ENCODE measurements at regions not wholly inside any gene's neighbourhood (a gene's known extent, or its start where the extent isn't known, plus 50 kb on each side); places are given as distances from the start of the nearest gene placed in this dataset.

- no peaks in the 10 kb centered on the region for H3K9me3 ChIP-seq
- DNase-seq: no peak
- TF ChIP-seq POLR2A (IDR thresholded peaks at IDR 0.05): no peak
- TF ChIP-seq EP300 (IDR thresholded peaks at IDR 0.05; ENCODE audit: low read depth): no peak
- no peak for TF ChIP-seq POLR2AphosphoS5 (IDR thresholded peaks at IDR 0.05)
- no peak for TF ChIP-seq CTCF (IDR thresholded peaks at IDR 0.05)
- H3K4me3 ChIP-seq: no peak overlapping the region
- no peaks in the 10 kb centered on the region for H3K4me1 ChIP-seq
- WGBS, 2 donors (ENCODE audit: low coverage in 1 of 2): 50 to 54% methylated on average over 1 to 3 of the region's 3 CpGs
- H3K27me3 ChIP-seq: no peaks in the 10 kb centered on the region
- H3K27ac ChIP-seq: no peak overlapping the region
- in situ Hi-C loops (cut with MboI; ENCODE audit: low pct_ligation_motif_present in 1 of 4, low pct_unique_long_range_greater_than_20kb in 1 of 4, low sequenced_read_pairs in 3 of 4) (no loop called here), intact Hi-C loops (cut with DNase I; ENCODE audit: low total_unique reads) (no loop called here)
- H3K36me3 ChIP-seq: no peaks in the 10 kb centered on the region
Observed at GRCh38 chr4:19945979-19946380, 305.7 kb upstream of the SLIT2 start.

- TF ChIP-seq EP300 (IDR thresholded peaks at IDR 0.05; ENCODE audit: low read depth) (no peak), CTCF (IDR thresholded peaks at IDR 0.05) (no peak), POLR2AphosphoS5 (IDR thresholded peaks at IDR 0.05) (no peak), POLR2A (IDR thresholded peaks at IDR 0.05) (no peak)
- in situ Hi-C loops (cut with MboI; ENCODE audit: low pct_ligation_motif_present in 1 of 4, low pct_unique_long_range_greater_than_20kb in 1 of 4, low sequenced_read_pairs in 3 of 4) (no loop called here), intact Hi-C loops (cut with DNase I; ENCODE audit: low total_unique reads) (no loop called here)
- Histone ChIP-seq H3K27me3 (no peaks in the 10 kb centered on the region), H3K4me3 (no peak overlapping the region), H3K27ac (no peak overlapping the region), H3K4me1 (no peaks in the 10 kb centered on the region), H3K36me3 (no peaks in the 10 kb centered on the region), H3K9me3 (no peaks in the 10 kb centered on the region)
- no peak for DNase-seq
- WGBS, 2 donors (ENCODE audit: low coverage in 1 of 2): 61 to 86% methylated on average over 1 to 2 of the region's 2 CpGs
Observed at GRCh38 chr4:19945501-19945900, 306.2 kb upstream of the SLIT2 start.

GRCh38 chr4:19944806-19945205 is 306.9 kb upstream of the SLIT2 start:
- no peaks in the 10 kb centered on the region for H3K27me3 ChIP-seq
- H3K36me3 ChIP-seq: no peaks in the 10 kb centered on the region
- TF ChIP-seq POLR2AphosphoS5 (IDR thresholded peaks at IDR 0.05) (no peak), EP300 (IDR thresholded peaks at IDR 0.05; ENCODE audit: low read depth) (no peak), POLR2A (IDR thresholded peaks at IDR 0.05) (no peak), CTCF (IDR thresholded peaks at IDR 0.05) (no peak)
- no peak overlapping the region for H3K27ac ChIP-seq
- in situ Hi-C loops (cut with MboI; ENCODE audit: low pct_ligation_motif_present in 1 of 4, low pct_unique_long_range_greater_than_20kb in 1 of 4, low sequenced_read_pairs in 3 of 4): no loop called here
- H3K4me1 ChIP-seq: no peaks in the 10 kb centered on the region
- H3K9me3 ChIP-seq: no peaks in the 10 kb centered on the region
- 79 to 81% methylated on average over 2 of the region's 2 CpGs for WGBS, 2 donors (ENCODE audit: low coverage in 1 of 2)
- H3K4me3 ChIP-seq: no peak overlapping the region
- intact Hi-C loops (cut with DNase I; ENCODE audit: low total_unique reads): no loop called here
- DNase-seq: no peak

- Histone ChIP-seq H3K27me3 (no peaks in the 10 kb centered on the region), H3K4me1 (no peaks in the 10 kb centered on the region), H3K36me3 (no peaks in the 10 kb centered on the region), H3K4me3 (no peak overlapping the region), H3K27ac (no peak overlapping the region), H3K9me3 (no peaks in the 10 kb centered on the region)
- intact Hi-C loops (cut with DNase I; ENCODE audit: low total_unique reads): no loop called here
- DNase-seq: no peak
- TF ChIP-seq POLR2A (IDR thresholded peaks at IDR 0.05) (no peak), EP300 (IDR thresholded peaks at IDR 0.05; ENCODE audit: low read depth) (no peak), POLR2AphosphoS5 (IDR thresholded peaks at IDR 0.05) (no peak), CTCF (IDR thresholded peaks at IDR 0.05) (no peak)
- in situ Hi-C loops (cut with MboI; ENCODE audit: low pct_ligation_motif_present in 1 of 4, low pct_unique_long_range_greater_than_20kb in 1 of 4, low sequenced_read_pairs in 3 of 4): no loop called here
Observed at GRCh38 chr4:19944251-19944650, 307.5 kb upstream of the SLIT2 start.

Data from transverse colon (tissue), 4 donors.